GM12878 (cell line): ENCODE measurements at regions not wholly inside any gene's neighbourhood (a gene's known extent, or its start where the extent isn't known, plus 50 kb on each side); places are given as distances from the start of the nearest gene placed in this dataset.

Experiments
- ATAC-seq: fragments of 200-7000 bp; cut with Tn5 transposase; 3 replicates; pipeline ENCODE4 v1.9.1; 2020; ENCODE audit warnings: mild to moderate bottlenecking, moderate library complexity
- BruUV-seq: library from RNA; stranded (reverse); fragments of 400-500 nt; replicated peaks from 2 replicates; lab custom pipeline; 2021; lab: Mats Ljungman, UMichigan
- CTCF ChIA-PET: fragments of 300-600 bp; sonication (Branson Sonifier 250); formaldehyde crosslinking; extraction: SDS; loops from one replicate; lab custom pipeline; 2021; ENCODE audit warnings: inconsistent platforms; lab: Yijun Ruan, JAX
- POLR2A ChIA-PET: fragments of 350-600 bp; formaldehyde crosslinking; extraction: SDS; loops from one replicate; lab custom pipeline; 2021; ENCODE audit warnings: inconsistent platforms; lab: Charles Lee
- RAD21 ChIA-PET: fragments of 300-600 bp; sonication (Branson Sonifier 250); formaldehyde crosslinking; loops from one replicate; lab custom pipeline; 2023; ENCODE audit warnings: antibody characterized with exemption; ENCODE audit not compliant: unreplicated experiment; lab: Charles Lee
- SMC1A ChIA-PET: fragments of 300-600 bp; sonication (Branson Sonifier 250); formaldehyde crosslinking; loops from one replicate; lab custom pipeline; 2023; ENCODE audit not compliant: unreplicated experiment, uncharacterized antibody; lab: Charles Lee
- DNase-seq: peaks from one replicate; pipeline ENCODE4 v3.0.0-alpha.2; 2011; ENCODE audit warnings: low read depth, low spot score
- FAIRE-seq: peaks from 3 replicates; lab custom pipeline; 2011; peaks lifted over from hg19 to GRCh38; lab: Jason Lieb, UNC
- H2AFZ ChIP-seq: 2 replicates; pipeline ENCODE4 v1.6.0; 2011; ENCODE audit warnings: low read depth, low read length, control low read depth; ENCODE audit not compliant: control insufficient read depth
- H3K27ac ChIP-seq: 2 replicates; pipeline ENCODE4 v1.5.1; 2011; ENCODE audit warnings: control low read depth; ENCODE audit not compliant: control insufficient read depth, insufficient read depth
- H3K27me3 ChIP-seq, 2 experiments: replicated peaks in 1 of 2; 2 replicates each; pipeline versions ENCODE4 v1.6.0 to v1.6.1; 2011; ENCODE audit warnings: low read length in 1 of 2; ENCODE audit not compliant: control insufficient read depth in 2 of 2, insufficient read depth in 2 of 2
- H3K36me3 ChIP-seq, 2 experiments: 2 replicates each; pipeline ENCODE4 v1.5.1; 2011; ENCODE audit warnings: low read length in 1 of 2; ENCODE audit not compliant: control insufficient read depth in 2 of 2, insufficient read depth in 2 of 2
- H3K4me1 ChIP-seq: 2 replicates; pipeline ENCODE4 v1.6.1; 2011; ENCODE audit warnings: mild to moderate bottlenecking, low read length, moderate library complexity, mixed read lengths; ENCODE audit not compliant: control insufficient read depth, insufficient read depth
- H3K4me2 ChIP-seq: 2 replicates; pipeline ENCODE4 v1.6.0; 2011; ENCODE audit warnings: control low read depth; ENCODE audit not compliant: control insufficient read depth, insufficient read depth
- H3K4me3 ChIP-seq: fragments of 200-600 bp; sonication (generic); 2 replicates; pipeline ENCODE4 v1.5.1; 2016
- H3K79me2 ChIP-seq: 2 replicates; pipeline ENCODE4 v1.6.0; 2011; ENCODE audit warnings: low read length; ENCODE audit not compliant: control insufficient read depth, insufficient read depth
- H3K9ac ChIP-seq: 2 replicates; pipeline ENCODE4 v1.8.0; 2011; ENCODE audit warnings: low read length, control low read depth, mixed read lengths; ENCODE audit not compliant: control insufficient read depth, insufficient read depth
- H3K9me3 ChIP-seq: replicated peaks from 3 replicates; pipeline ENCODE4 v1.5.1; 2011; ENCODE audit warnings: mild to moderate bottlenecking, low read length; ENCODE audit not compliant: control insufficient read depth, insufficient read depth
- H4K20me1 ChIP-seq: 2 replicates; pipeline ENCODE4 v1.6.0; 2011; ENCODE audit not compliant: control insufficient read depth, insufficient read depth
- BACH1 ChIP-seq: fragments of 450-650 bp; IDR thresholded peaks from 2 replicates; pipeline ENCODE4 v1.6.1; 2017; ENCODE audit warnings: mild to moderate bottlenecking, borderline replicate concordance
- HDAC2 ChIP-seq: fragments of 200-600 bp; sonication (generic); IDR thresholded peaks from 2 replicates; pipeline ENCODE4 v1.6.1; 2017
- NFYB ChIP-seq: IDR thresholded peaks from 2 replicates; pipeline ENCODE4 v1.6.1; 2011; ENCODE audit warnings: low read depth, mild to moderate bottlenecking, low read length, improper control_type of control experiment, moderate library complexity; ENCODE audit not compliant: insufficient read depth
- NR2C2 ChIP-seq: IDR thresholded peaks from 2 replicates; pipeline ENCODE4 v1.6.1; 2011; ENCODE audit warnings: borderline replicate concordance, low read depth; ENCODE audit not compliant: control insufficient read depth, insufficient read length
- POU2F2 ChIP-seq: IDR thresholded peaks from 3 replicates; pipeline ENCODE4 v1.6.1; 2011; ENCODE audit warnings: low read depth, mild to moderate bottlenecking, low read length, borderline replicate concordance
- RELA ChIP-seq: fragments of 450-650 bp; IDR thresholded peaks from 2 replicates; pipeline ENCODE4 v1.8.0; 2014; ENCODE audit warnings: borderline replicate concordance; ENCODE audit not compliant: partially characterized antibody
- SMARCA5 ChIP-seq: fragments of 450-650 bp; IDR thresholded peaks from 2 replicates; pipeline ENCODE4 v1.6.1; 2017; ENCODE audit warnings: mild to moderate bottlenecking
- SP1 ChIP-seq: IDR thresholded peaks from one replicate; pipeline ENCODE4 v1.6.1; 2011; ENCODE audit warnings: low read depth, low read length
- ZNF217 ChIP-seq: fragments of 450-650 bp; IDR thresholded peaks from 2 replicates; pipeline ENCODE4 v1.6.1; 2017; ENCODE audit warnings: antibody characterized with exemption, mild to moderate bottlenecking
- ZNF622 ChIP-seq: fragments of 450-650 bp; IDR thresholded peaks from 2 replicates; pipeline ENCODE4 v1.6.1; 2017; ENCODE audit warnings: mild to moderate bottlenecking, inconsistent platforms
- WGBS: methylation state at CpG from one replicate; pipeline ENCODE4 v1.1.6; 2016; ENCODE audit warnings: low lambda C conversion rate; ENCODE audit not compliant: insufficient replicate concordance, insufficient coverage; ENCODE audit errors: missing lambda C conversion rate; 5-methylcytosine and 5-hydroxymethylcytosine counted together
- in situ Hi-C: fragments of 300-500 bp; cut with MboI; formaldehyde crosslinking; loops from 9 replicates; pipeline ENCODE4 v1.14.3; 2018; ENCODE audit warnings: mixed read lengths
- intact Hi-C: fragments of 100-400 bp; cut with micrococcal nuclease; formaldehyde crosslinking; loops from one replicate; pipeline ENCODE4 v1.14.2; 2022; ENCODE audit not compliant: unreplicated experiment
- TF ChIP-seq, protein P1 (sequence below): fragments of 450-650 bp; formaldehyde crosslinking; IDR thresholded peaks from 2 replicates; pipeline ENCODE4 v1.4.0; 2022; ENCODE audit warnings: mild to moderate bottlenecking, moderate library complexity
- TF ChIP-seq, protein P2 (sequence below): fragments of 450-650 bp; IDR thresholded peaks from 2 replicates; pipeline ENCODE4 v1.6.1; 2017; ENCODE audit warnings: mild to moderate bottlenecking, moderate library complexity
- TF ChIP-seq, protein P3 (sequence below): fragments of 450-650 bp; IDR thresholded peaks from 2 replicates; pipeline ENCODE4 v1.6.1; 2017; ENCODE audit warnings: mild to moderate bottlenecking, moderate library complexity

DNA sequence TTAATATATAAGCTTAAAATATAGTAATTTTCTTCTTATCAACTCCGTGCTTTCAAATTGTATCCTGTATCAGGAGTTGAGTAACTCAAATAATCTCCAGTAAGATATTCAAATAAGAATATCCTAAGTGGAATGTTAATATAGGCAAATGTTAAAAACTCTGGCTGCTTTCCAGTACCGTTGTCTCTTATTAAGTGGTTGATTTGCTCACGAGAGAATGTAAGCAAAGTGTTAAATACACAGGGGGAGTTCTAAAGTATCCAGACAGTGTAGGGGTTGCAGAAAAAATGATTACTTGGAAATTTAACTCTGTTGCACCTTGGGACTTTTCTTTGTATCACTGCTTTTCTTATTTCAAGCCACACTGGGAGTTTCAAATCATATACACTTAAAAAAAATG, 478.9 kb upstream of the TBL1XR1 start:
- no peak for DNase-seq
- no TSS peak for BruUV-seq
- H2AFZ ChIP-seq: no peak overlapping the region
- H3K27me3 ChIP-seq: no peaks in the 10 kb centered on the region
- no peak overlapping the region for H3K9ac ChIP-seq
- in situ Hi-C loops: no loop called here
- TF ChIP-seq ZNF622: no peak
- TF ChIP-seq, protein P1, sequence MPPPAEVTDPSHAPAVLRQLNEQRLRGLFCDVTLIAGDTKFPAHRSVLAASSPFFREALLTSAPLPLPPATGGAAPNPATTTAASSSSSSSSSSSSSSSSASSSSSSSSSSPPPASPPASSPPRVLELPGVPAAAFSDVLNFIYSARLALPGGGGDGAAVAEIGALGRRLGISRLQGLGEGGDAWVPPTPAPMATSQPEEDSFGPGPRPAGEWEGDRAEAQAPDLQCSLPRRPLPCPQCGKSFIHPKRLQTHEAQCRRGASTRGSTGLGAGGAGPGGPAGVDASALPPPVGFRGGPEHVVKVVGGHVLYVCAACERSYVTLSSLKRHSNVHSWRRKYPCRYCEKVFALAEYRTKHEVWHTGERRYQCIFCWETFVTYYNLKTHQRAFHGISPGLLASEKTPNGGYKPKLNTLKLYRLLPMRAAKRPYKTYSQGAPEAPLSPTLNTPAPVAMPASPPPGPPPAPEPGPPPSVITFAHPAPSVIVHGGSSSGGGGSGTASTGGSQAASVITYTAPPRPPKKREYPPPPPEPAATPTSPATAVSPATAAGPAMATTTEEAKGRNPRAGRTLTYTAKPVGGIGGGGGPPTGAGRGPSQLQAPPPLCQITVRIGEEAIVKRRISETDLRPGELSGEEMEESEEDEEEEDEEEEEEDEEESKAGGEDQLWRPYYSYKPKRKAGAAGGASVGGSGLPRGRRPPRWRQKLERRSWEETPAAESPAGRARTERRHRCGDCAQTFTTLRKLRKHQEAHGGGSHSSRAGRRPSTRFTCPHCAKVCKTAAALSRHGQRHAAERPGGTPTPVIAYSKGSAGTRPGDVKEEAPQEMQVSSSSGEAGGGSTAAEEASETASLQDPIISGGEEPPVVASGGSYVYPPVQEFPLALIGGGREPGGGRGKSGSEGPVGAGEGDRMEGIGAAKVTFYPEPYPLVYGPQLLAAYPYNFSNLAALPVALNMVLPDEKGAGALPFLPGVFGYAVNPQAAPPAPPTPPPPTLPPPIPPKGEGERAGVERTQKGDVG (CRISPR knock-in tag): no peak
- no peak for TF ChIP-seq RELA
- TF ChIP-seq BACH1: no peak
- TF ChIP-seq POU2F2: no peak
- no peak for TF ChIP-seq SMARCA5
- no peak for TF ChIP-seq HDAC2
- TF ChIP-seq, protein P2, sequence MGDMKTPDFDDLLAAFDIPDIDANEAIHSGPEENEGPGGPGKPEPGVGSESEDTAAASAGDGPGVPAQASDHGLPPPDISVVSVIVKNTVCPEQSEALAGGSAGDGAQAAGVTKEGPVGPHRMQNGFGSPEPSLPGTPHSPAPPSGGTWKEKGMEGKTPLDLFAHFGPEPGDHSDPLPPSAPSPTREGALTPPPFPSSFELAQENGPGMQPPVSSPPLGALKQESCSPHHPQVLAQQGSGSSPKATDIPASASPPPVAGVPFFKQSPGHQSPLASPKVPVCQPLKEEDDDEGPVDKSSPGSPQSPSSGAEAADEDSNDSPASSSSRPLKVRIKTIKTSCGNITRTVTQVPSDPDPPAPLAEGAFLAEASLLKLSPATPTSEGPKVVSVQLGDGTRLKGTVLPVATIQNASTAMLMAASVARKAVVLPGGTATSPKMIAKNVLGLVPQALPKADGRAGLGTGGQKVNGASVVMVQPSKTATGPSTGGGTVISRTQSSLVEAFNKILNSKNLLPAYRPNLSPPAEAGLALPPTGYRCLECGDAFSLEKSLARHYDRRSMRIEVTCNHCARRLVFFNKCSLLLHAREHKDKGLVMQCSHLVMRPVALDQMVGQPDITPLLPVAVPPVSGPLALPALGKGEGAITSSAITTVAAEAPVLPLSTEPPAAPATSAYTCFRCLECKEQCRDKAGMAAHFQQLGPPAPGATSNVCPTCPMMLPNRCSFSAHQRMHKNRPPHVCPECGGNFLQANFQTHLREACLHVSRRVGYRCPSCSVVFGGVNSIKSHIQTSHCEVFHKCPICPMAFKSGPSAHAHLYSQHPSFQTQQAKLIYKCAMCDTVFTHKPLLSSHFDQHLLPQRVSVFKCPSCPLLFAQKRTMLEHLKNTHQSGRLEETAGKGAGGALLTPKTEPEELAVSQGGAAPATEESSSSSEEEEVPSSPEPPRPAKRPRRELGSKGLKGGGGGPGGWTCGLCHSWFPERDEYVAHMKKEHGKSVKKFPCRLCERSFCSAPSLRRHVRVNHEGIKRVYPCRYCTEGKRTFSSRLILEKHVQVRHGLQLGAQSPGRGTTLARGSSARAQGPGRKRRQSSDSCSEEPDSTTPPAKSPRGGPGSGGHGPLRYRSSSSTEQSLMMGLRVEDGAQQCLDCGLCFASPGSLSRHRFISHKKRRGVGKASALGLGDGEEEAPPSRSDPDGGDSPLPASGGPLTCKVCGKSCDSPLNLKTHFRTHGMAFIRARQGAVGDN: no peak
- no peak for TF ChIP-seq NFYB
- TF ChIP-seq, protein P3, sequence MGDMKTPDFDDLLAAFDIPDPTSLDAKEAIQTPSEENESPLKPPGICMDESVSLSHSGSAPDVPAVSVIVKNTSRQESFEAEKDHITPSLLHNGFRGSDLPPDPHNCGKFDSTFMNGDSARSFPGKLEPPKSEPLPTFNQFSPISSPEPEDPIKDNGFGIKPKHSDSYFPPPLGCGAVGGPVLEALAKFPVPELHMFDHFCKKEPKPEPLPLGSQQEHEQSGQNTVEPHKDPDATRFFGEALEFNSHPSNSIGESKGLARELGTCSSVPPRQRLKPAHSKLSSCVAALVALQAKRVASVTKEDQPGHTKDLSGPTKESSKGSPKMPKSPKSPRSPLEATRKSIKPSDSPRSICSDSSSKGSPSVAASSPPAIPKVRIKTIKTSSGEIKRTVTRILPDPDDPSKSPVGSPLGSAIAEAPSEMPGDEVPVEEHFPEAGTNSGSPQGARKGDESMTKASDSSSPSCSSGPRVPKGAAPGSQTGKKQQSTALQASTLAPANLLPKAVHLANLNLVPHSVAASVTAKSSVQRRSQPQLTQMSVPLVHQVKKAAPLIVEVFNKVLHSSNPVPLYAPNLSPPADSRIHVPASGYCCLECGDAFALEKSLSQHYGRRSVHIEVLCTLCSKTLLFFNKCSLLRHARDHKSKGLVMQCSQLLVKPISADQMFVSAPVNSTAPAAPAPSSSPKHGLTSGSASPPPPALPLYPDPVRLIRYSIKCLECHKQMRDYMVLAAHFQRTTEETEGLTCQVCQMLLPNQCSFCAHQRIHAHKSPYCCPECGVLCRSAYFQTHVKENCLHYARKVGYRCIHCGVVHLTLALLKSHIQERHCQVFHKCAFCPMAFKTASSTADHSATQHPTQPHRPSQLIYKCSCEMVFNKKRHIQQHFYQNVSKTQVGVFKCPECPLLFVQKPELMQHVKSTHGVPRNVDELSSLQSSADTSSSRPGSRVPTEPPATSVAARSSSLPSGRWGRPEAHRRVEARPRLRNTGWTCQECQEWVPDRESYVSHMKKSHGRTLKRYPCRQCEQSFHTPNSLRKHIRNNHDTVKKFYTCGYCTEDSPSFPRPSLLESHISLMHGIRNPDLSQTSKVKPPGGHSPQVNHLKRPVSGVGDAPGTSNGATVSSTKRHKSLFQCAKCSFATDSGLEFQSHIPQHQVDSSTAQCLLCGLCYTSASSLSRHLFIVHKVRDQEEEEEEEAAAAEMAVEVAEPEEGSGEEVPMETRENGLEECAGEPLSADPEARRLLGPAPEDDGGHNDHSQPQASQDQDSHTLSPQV: no peak
- no peak for TF ChIP-seq SP1
- TF ChIP-seq NR2C2: no peak
- no peak for TF ChIP-seq ZNF217
- TF ChIP-seq, all 136 proteins: peak for 0
- 69% methylated on average over 3 of the region's 3 CpGs for WGBS
- ChIA-PET POLR2A (no interaction called here), CTCF (no interaction called here), RAD21 (no interaction called here), SMC1A (no interaction called here)
- H3K4me2 ChIP-seq: no peak overlapping the region
- no peaks in the 10 kb centered on the region for H3K9me3 ChIP-seq
- no peak overlapping the region for H3K4me3 ChIP-seq
- H3K27ac ChIP-seq: no peak overlapping the region
- no peaks in the 10 kb centered on the region for H3K4me1 ChIP-seq
- intact Hi-C loops: loop anchor here (10.0 kb wide), 1 partner anchor 621 kb away; no protein-coding TSS in a partner anchor
- FAIRE-seq (no peak), ATAC-seq (no peak)
- H3K79me2 ChIP-seq: no peaks in the 10 kb centered on the region
- H4K20me1 ChIP-seq: no peaks in the 10 kb centered on the region
- H3K36me3 ChIP-seq: no peaks in the 10 kb centered on the region
